ENCODE measurements at regions not wholly inside any gene's neighbourhood (a gene's known extent, or its start where the extent isn't known, plus 50 kb on each side); places are given as distances from the start of the nearest gene placed in this dataset.

DNA sequence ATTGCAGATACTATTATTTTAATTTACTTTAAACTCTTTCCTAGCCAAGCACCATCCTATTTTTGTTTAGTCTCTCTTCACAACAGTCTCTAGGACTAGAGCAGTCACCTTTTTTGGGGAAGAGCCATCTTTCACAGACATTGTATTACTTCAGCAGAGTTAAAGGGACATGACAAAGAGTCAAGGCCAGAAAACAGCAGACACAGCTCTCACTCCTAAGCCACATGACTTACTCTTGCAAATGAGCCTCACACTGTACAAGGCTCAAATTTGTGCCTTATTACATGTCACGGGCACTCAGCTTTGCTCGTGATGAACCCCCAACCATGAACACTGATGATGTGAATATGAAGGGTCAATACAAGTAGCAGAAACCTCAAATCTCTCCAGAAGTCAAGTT is 104.3 kb downstream of the ZNF608 start:
- TF ChIP-seq, protein P1, sequence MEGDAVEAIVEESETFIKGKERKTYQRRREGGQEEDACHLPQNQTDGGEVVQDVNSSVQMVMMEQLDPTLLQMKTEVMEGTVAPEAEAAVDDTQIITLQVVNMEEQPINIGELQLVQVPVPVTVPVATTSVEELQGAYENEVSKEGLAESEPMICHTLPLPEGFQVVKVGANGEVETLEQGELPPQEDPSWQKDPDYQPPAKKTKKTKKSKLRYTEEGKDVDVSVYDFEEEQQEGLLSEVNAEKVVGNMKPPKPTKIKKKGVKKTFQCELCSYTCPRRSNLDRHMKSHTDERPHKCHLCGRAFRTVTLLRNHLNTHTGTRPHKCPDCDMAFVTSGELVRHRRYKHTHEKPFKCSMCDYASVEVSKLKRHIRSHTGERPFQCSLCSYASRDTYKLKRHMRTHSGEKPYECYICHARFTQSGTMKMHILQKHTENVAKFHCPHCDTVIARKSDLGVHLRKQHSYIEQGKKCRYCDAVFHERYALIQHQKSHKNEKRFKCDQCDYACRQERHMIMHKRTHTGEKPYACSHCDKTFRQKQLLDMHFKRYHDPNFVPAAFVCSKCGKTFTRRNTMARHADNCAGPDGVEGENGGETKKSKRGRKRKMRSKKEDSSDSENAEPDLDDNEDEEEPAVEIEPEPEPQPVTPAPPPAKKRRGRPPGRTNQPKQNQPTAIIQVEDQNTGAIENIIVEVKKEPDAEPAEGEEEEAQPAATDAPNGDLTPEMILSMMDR (IDR thresholded peaks at IDR 0.05 in 2 of 3, conservative IDR thresholded peaks at IDR 0.05 in 1 of 3; ENCODE audit: borderline replicate concordance in 1 of 3, insufficient read depth in 1 of 3, low read depth in 2 of 3, low read length in 2 of 3): no peak
- no peak for TF ChIP-seq POLR2A (IDR thresholded peaks at IDR 0.05; ENCODE audit: borderline replicate concordance, extremely low read depth, insufficient read depth, insufficient read length)
- TF ChIP-seq ZNF274 (IDR thresholded peaks at IDR 0.05; ENCODE audit: low read depth, low read length): no peak
- no peak for TF ChIP-seq ELF1 (IDR thresholded peaks at IDR 0.05; ENCODE audit: borderline replicate concordance, low read depth)
- no peak for TF ChIP-seq CBX3 (IDR thresholded peaks at IDR 0.05; ENCODE audit: low read depth)
- TF ChIP-seq CEBPB (IDR thresholded peaks at IDR 0.05; ENCODE audit: low read depth): no peak

All from HCT116 (cell line).